DOHH2 (cell line): ENCODE measurements at regions not wholly inside any gene's neighbourhood (a gene's known extent, or its start where the extent isn't known, plus 50 kb on each side); places are given as distances from the start of the nearest gene placed in this dataset.

Experiments
- CTCF ChIP-seq: fragments of 200-600 bp; sonication (generic); IDR thresholded peaks from one replicate; pipeline ENCODE4 v1.5.1; 2014; ENCODE audit warnings: antibody characterized with exemption, mild to moderate bottlenecking, low read depth, low read length; ENCODE audit not compliant: poor library complexity, severe bottlenecking
- EZH2phosphoT487 ChIP-seq: fragments of 200-600 bp; sonication (generic); IDR thresholded peaks from 2 replicates; pipeline ENCODE4 v1.6.1; 2017; ENCODE audit warnings: borderline replicate concordance, mild to moderate bottlenecking, antibody characterized with exemption, low read length, moderate library complexity, mixed read lengths

- TF ChIP-seq CTCF (no peak), EZH2phosphoT487 (no peak)
Measured at GRCh38 chr16:48011466-48011865, 144.3 kb downstream of the ABCC12 start.
